SU-DHL-6 (cell line): ENCODE measurements at regions not wholly inside any gene's neighbourhood (a gene's known extent, or its start where the extent isn't known, plus 50 kb on each side); places are given as distances from the start of the nearest gene placed in this dataset.

Experiments used
- EZH2phosphoT487 ChIP-seq: fragments of 200-600 bp; sonication (generic), shearing (Covaris generic); conservative IDR thresholded peaks from 2 replicates; pipeline ENCODE4 v1.6.1; 2018; ENCODE audit warnings: mild to moderate bottlenecking, antibody characterized with exemption, low read length, moderate library complexity, mixed read lengths
- TF ChIP-seq, protein P1 (sequence below): fragments of 200-600 bp; sonication (generic); IDR thresholded peaks from one replicate; pipeline ENCODE4 v1.5.1; 2017; ENCODE audit warnings: antibody characterized with exemption, mild to moderate bottlenecking, low read length, moderate library complexity; ENCODE audit not compliant: insufficient read depth, poor library complexity, severe bottlenecking

DNA sequence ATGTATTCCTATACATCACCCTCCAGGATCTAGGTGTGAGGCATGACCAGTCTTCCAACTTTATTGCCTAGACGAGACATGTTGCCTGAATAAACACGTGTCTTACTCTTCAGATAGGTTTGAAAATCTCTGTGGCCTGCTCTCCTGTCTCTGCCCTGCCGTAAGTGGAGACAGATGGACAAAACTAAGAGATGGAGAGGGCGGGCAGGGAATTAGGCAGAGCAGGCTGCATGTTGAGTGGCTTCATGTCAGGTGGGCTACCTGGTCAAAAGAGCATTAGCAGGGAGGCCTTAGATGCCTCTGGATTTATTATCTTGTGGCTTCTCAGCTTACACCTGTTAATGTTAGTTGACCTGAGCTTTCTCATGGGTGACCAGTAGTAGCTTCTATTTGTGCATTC, 59.0 kb upstream of the TULP4 start:
- TF ChIP-seq, protein P1, sequence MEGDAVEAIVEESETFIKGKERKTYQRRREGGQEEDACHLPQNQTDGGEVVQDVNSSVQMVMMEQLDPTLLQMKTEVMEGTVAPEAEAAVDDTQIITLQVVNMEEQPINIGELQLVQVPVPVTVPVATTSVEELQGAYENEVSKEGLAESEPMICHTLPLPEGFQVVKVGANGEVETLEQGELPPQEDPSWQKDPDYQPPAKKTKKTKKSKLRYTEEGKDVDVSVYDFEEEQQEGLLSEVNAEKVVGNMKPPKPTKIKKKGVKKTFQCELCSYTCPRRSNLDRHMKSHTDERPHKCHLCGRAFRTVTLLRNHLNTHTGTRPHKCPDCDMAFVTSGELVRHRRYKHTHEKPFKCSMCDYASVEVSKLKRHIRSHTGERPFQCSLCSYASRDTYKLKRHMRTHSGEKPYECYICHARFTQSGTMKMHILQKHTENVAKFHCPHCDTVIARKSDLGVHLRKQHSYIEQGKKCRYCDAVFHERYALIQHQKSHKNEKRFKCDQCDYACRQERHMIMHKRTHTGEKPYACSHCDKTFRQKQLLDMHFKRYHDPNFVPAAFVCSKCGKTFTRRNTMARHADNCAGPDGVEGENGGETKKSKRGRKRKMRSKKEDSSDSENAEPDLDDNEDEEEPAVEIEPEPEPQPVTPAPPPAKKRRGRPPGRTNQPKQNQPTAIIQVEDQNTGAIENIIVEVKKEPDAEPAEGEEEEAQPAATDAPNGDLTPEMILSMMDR: no peak
- no peak for TF ChIP-seq EZH2phosphoT487
